ENCODE measurements at regions not wholly inside any gene's neighbourhood (a gene's known extent, or its start where the extent isn't known, plus 50 kb on each side); places are given as distances from the start of the nearest gene placed in this dataset.

GRCh38 chr12:132385923-132386751 is 56.7 kb upstream of the GALNT9 start:
- no peak overlapping the region for H3K4me3 Mint-ChIP-seq
- no peak for ATAC-seq (replicated peaks)
- H3K4me1 Mint-ChIP-seq, result no peaks in the 10 kb centered on the region
- no peaks in the 10 kb centered on the region for H3K9me3 Mint-ChIP-seq
- H3K36me3 Mint-ChIP-seq (ENCODE audit: low read depth), result no peaks in the 10 kb centered on the region
- H3K27me3 Mint-ChIP-seq, result peaks cover 10% of the 10 kb centered on the region
- no peak overlapping the region for H3K27ac Mint-ChIP-seq

- Mint-ChIP-seq H3K27ac (no peak overlapping the region), H3K4me1 (no peaks in the 10 kb centered on the region), H3K27me3 (peaks cover 10% of the 10 kb centered on the region)
Observed at GRCh38 chr12:132384916-132385774, 55.8 kb upstream of the GALNT9 start.

GRCh38 chr12:132380641-132381040 is 51.3 kb upstream of the GALNT9 start:
- Mint-ChIP-seq H3K4me1 (no peaks in the 10 kb centered on the region), H3K36me3 (ENCODE audit: low read depth) (no peaks in the 10 kb centered on the region), H3K27ac (no peak overlapping the region), H3K4me3 (no peak overlapping the region), H3K9me3 (no peaks in the 10 kb centered on the region), H3K27me3 (peaks cover 16% of the 10 kb centered on the region)
- no peak for ATAC-seq (replicated peaks)

More at GRCh38 chr12:132384916-132385774, 55.8 kb upstream of the GALNT9 start:
- ATAC-seq (replicated peaks), result no peak
- H3K4me3 Mint-ChIP-seq, result no peak overlapping the region
- H3K9me3 Mint-ChIP-seq, result no peaks in the 10 kb centered on the region
- no peaks in the 10 kb centered on the region for H3K36me3 Mint-ChIP-seq (ENCODE audit: low read depth)

- no peaks in the 10 kb centered on the region for H3K9me3 Mint-ChIP-seq
- H3K4me3 Mint-ChIP-seq, result no peak overlapping the region
- no peak for ATAC-seq (replicated peaks)
- H3K4me1 Mint-ChIP-seq, result no peaks in the 10 kb centered on the region
- H3K27me3 Mint-ChIP-seq, result peaks cover 16% of the 10 kb centered on the region
- H3K36me3 Mint-ChIP-seq (ENCODE audit: low read depth), result no peaks in the 10 kb centered on the region
- no peak overlapping the region for H3K27ac Mint-ChIP-seq
Observed at GRCh38 chr12:132379996-132380395, 50.6 kb upstream of the GALNT9 start.

DNA sequence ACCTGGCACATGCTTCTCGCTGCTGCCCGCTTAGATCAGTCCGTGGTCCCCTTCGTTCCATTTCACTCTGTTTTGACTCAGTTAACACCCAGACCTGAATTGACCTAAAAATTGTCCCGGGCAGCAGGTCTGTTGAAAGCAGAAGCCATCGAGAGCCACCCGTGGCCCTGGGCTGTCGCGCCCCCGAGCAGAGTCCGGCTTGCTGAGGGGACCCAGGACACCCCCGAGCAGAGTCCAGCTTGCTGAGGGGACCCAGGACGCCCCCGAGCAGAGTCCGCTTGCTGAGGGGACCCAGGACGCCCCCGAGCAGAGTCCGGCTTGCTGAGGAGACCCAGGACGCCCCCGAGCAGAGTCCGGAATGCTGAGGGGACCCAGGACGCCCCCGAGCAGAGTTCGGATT is 50.2 kb upstream of the GALNT9 start:
- no peak overlapping the region for H3K4me3 Mint-ChIP-seq
- no peak overlapping the region for H3K27ac Mint-ChIP-seq
- no peaks in the 10 kb centered on the region for H3K4me1 Mint-ChIP-seq
- no peaks in the 10 kb centered on the region for H3K9me3 Mint-ChIP-seq
- peaks cover 16% of the 10 kb centered on the region for H3K27me3 Mint-ChIP-seq
- no peak for ATAC-seq (replicated peaks)
- H3K36me3 Mint-ChIP-seq (ENCODE audit: low read depth), result no peaks in the 10 kb centered on the region

Data from activated T-helper 17 cell treated with anti-CD3 and anti-CD28 coated beads, Interleukin-2, amount 50 U/mL, for 72 hours (primary cell).